GM21447 (cell line): ENCODE measurements at regions not wholly inside any gene's neighbourhood (a gene's known extent, or its start where the extent isn't known, plus 50 kb on each side); places are given as distances from the start of the nearest gene placed in this dataset.

Experiments used
- ATAC-seq: cut with Tn5 transposase; IDR thresholded peaks from one replicate; pipeline ENCODE4 v1.9.1; 2021; ENCODE audit not compliant: unreplicated experiment

- no peak for ATAC-seq
Measured at GRCh38 chr3:144362126-144362525, 390.5 kb downstream of the DIPK2A start.

DNA sequence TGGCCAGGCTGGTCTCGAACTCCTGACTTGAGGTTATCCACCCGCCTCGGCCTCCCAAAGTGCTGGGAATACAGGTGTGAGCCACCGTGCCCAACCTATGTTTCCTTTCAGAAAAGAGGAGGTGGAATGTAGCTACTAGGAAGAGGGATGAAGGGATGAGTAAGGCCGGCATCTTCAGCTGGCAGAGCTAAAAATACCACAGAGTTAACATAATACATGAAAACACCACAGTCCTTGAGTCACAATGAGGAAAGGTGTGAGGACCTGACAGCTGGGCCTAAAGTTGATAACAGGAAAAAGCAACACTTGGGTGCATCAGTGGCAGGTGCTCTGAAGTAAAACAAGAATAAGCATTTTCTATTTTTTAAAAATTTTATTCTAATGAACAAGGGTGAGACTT, 392.2 kb downstream of the DIPK2A start:
- ATAC-seq = no peak

- ATAC-seq = no peak
Measured at GRCh38 chr3:144364737-144365136, 393.1 kb downstream of the DIPK2A start.

DNA sequence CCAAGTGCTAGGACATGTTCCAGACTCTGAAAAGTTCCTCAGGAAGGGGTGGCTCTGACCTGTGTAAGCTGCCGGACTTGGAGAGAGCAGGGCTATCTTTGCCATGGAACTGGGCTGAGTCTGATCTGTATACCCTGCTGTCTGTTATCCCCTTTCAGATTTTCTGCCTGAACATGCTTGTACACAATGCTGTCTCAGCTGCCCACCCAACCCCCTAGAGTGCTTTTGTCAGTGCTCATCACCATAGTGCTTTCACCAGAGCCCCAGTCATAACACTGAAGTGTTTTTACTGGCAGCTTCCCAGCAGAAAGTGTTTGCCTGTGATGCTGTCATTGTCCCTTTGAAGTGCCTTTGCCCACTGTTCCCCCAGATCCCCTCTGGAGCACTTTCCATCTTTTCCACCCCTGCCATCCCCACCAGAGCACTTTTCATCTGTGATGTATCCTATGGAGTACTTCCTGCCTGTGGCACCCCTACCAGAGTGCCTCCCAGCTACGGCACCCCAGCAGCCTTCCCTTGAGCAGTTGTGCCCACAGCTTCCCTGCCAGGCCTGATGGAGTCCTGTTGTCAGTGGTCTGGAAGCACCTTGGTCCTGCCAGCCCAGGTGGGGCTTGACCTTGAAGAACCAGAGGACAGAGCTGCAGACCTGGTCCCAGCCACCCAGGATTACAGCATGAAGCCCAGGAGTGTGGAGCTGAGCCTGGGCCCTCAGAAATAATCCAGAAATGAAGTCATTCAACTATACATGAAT, 397.7 kb downstream of the DIPK2A start:
- no peak for ATAC-seq

DNA sequence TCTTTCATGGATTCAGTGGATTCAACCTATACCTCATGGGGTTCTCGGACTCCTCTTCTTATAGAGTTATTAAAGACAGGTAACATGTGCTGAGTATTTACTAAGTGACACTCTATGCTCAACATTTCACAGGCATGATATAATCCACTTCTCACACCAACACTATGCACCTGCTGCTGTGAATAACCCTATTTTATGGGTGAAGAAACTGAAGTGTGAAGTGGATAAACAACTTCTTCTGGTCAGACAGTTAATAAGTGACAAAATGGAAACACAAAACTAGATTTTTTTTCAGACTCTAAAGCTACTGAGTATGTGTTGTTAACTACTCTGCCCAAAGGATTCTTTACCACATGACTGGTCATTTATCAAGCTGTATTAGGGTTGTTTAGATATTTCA, 403.5 kb downstream of the DIPK2A start:
- no peak for ATAC-seq

- no peak for ATAC-seq
Measured at GRCh38 chr3:144380849-144381248, 409.2 kb downstream of the DIPK2A start.

DNA sequence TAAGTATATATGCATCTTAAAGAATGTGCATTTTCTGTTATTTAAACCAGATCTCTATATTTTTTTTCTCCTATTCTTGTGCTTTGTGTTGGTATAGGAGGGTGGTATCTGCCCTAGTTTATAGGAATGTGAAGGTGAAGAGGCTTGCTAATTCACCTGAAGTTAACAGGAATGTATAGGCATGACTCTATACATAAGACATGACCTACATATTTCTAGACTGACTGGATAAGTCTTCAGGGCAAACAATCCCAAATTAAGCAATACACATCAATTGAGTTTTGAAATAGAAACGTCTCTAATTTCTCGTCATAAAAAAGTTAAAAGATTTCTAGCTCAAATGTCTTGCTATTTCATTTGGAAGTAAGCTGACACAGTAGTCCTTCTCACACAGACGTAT, 410.0 kb downstream of the DIPK2A start:
- ATAC-seq = no peak

DNA sequence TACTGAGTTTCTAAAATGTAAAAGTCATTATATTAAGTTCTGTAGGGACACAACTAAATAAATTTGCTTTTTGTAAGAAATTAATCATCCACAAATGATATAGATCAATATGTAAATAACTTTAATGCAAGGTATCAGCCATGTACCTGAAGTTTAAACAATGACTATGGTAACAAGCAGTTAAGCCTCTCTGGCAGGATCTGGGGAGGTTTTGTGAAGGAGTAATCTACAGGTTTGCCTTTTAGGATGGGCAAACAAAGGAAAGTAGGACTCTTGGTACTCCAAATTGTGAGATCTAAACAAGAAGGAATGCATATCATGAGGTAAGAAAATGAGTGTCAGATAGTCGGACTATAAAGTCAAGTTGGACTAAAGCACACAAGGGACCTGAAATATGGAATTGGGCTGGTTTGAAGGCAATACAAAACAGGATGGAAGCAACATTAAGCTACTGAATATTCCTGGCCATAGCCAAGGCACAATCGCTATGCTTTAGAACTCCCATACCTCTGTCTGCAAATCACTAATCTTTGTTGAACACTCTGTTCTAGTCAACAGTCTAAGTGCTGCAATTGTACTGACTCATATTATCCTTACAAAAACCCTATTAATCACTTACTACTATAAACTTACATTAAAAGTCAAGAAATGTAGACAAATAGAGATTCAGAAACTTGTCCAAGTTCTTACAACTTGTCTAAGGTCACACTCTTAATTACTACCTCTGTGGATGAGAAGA, 412.8 kb downstream of the DIPK2A start:
- ATAC-seq = no peak

GRCh38 chr3:144390786-144391185, 419.2 kb downstream of the DIPK2A start:
- no peak for ATAC-seq

- ATAC-seq = no peak
Measured at GRCh38 chr3:144391236-144391635, 419.6 kb downstream of the DIPK2A start.

- no peak for ATAC-seq
Measured at GRCh38 chr3:144394032-144394431, 422.4 kb downstream of the DIPK2A start.

GRCh38 chr3:144402430-144402829, 430.8 kb downstream of the DIPK2A start:
- no peak for ATAC-seq

GRCh38 chr3:144403040-144403457, 431.4 kb downstream of the DIPK2A start:
- ATAC-seq = no peak

- ATAC-seq = no peak
Measured at GRCh38 chr3:144407335-144407734, 435.7 kb downstream of the DIPK2A start.

- ATAC-seq = no peak
Measured at GRCh38 chr3:144409319-144409718, 437.7 kb downstream of the DIPK2A start.

- ATAC-seq = no peak
Measured at GRCh38 chr3:144413068-144413467, 441.4 kb downstream of the DIPK2A start.

- ATAC-seq = no peak
Measured at GRCh38 chr3:144415492-144415891, 443.9 kb downstream of the DIPK2A start.

- no peak for ATAC-seq
Measured at GRCh38 chr3:144424606-144425005, 453.0 kb downstream of the DIPK2A start.

GRCh38 chr3:144426366-144426765, 454.7 kb downstream of the DIPK2A start:
- ATAC-seq = no peak

- no peak for ATAC-seq
Measured at GRCh38 chr3:144426967-144427366, 455.3 kb downstream of the DIPK2A start.

DNA sequence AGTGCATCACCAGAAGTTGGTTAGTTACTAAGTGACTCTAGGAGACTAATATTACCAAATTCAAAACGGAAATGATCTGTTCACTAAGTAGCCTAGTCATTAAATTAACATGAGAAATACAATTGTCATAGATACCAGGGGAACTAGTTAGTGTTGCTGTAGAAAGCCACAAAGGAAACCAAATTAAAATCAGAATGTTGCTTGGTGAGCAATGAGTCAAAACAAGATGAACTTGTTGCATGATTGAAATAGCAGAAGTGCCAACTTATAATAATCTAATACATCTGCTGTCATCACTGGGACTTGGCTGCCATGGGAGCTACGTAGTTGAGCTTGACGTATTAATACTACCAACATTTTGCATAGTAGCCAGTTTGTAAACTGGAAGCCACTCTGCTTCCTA, 458.1 kb downstream of the DIPK2A start:
- peak; percentile 67 for ATAC-seq

- peak; percentile 52 for ATAC-seq
Measured at GRCh38 chr3:144431134-144431533, 459.5 kb downstream of the DIPK2A start.
